ENCODE measurements at regions not wholly inside any gene's neighbourhood (a gene's known extent, or its start where the extent isn't known, plus 50 kb on each side); places are given as distances from the start of the nearest gene placed in this dataset.

DNA sequence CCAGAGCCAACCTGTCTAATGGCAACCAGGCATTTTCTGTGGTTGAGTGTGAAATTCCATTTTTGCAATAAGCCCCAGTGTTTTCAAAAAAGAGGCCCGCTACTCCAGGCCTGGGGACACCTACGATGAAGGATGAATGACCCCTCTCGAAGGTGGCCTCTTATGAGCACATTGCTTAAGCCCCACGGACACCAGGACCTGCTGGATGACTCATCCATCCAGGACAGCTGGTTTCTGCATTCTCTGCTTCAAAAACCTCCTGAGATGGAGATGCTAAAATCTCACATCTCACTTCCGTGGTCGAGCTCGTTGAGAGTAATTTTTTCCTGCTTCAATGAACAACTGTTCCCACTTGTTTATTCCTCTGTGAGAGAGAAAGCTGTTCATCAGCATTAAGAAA is 150.2 kb upstream of the FZD8 start:
- no peaks in the 10 kb centered on the region for H3K4me1 ChIP-seq
- H3K4me3 ChIP-seq, result no peak overlapping the region
- no peak for DNase-seq
- no peaks in the 10 kb centered on the region for H3K27me3 ChIP-seq
- peaks cover 0 to 7% (median 0%) of the 10 kb centered on the region in 3 donors for H3K9me3 ChIP-seq
- H3K36me3 ChIP-seq, result no peaks in the 10 kb centered on the region
- 65 to 73% methylated on average over 7 of the region's 7 CpGs for WGBS, 2 donors
- intact Hi-C loops (cut with DNase I), result no loop called here
- no peak overlapping the region for H3K27ac ChIP-seq
- TF ChIP-seq, protein P1, sequence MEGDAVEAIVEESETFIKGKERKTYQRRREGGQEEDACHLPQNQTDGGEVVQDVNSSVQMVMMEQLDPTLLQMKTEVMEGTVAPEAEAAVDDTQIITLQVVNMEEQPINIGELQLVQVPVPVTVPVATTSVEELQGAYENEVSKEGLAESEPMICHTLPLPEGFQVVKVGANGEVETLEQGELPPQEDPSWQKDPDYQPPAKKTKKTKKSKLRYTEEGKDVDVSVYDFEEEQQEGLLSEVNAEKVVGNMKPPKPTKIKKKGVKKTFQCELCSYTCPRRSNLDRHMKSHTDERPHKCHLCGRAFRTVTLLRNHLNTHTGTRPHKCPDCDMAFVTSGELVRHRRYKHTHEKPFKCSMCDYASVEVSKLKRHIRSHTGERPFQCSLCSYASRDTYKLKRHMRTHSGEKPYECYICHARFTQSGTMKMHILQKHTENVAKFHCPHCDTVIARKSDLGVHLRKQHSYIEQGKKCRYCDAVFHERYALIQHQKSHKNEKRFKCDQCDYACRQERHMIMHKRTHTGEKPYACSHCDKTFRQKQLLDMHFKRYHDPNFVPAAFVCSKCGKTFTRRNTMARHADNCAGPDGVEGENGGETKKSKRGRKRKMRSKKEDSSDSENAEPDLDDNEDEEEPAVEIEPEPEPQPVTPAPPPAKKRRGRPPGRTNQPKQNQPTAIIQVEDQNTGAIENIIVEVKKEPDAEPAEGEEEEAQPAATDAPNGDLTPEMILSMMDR (IDR thresholded peaks at IDR 0.05), result no peak
- TF ChIP-seq POLR2A (IDR thresholded peaks at IDR 0.05), result no peak

DNA sequence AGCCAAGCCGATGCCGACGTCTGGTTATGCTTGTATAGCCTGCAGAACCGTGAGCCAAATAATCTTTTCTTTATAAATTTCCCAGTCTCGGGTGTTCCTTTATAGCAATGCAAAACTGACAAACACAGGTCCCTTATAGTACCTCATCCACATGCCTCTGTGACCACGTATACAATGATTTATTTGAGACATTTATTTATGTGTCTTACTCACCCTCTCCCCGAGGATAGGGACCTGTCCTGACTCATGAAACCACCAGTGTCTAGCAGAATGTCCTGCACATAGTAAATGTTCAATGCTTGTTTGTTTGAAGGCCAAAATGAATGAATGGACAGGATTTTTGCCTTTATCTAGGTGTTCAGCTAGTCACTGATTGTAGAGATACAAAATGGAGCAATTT is 147.9 kb upstream of the FZD8 start:
- Histone ChIP-seq H3K36me3 (no peaks in the 10 kb centered on the region), H3K4me3 (no peak overlapping the region), H3K27me3 (peaks cover 0 to 7% (median 0%) of the 10 kb centered on the region in 4 donors), H3K4me1 (no peaks in the 10 kb centered on the region), H3K9me3 (peaks cover 0 to 23% (median 0%) of the 10 kb centered on the region in 3 donors), H3K27ac (no peak overlapping the region)
- intact Hi-C loops (cut with DNase I), result no loop called here
- DNase-seq, result no peak
- TF ChIP-seq, protein P1 (IDR thresholded peaks at IDR 0.05), result no peak
- no peak for TF ChIP-seq POLR2A (IDR thresholded peaks at IDR 0.05)
- 58 to 65% methylated on average over 7 of the region's 7 CpGs for WGBS, 2 donors

DNA sequence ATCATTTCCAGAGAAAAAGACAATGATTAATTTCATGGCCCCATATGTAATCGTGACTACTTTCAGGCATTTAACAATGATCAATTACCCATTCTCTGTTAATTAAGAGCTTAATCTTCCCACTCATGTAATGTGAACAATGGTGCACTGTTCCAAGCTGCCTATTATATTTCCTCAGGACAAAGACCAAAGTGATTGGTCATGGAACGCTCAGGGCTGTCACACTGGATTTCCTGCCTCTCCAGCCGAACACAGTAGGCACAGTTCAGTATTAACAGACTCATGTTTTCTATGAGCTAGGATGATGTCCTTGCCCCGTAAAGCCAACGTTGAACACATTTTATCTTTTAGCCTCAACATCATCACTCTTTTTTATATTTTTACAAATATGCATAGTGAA is 142.7 kb upstream of the FZD8 start:
- Histone ChIP-seq H3K9me3 (peaks cover 0 to 23% (median 0%) of the 10 kb centered on the region in 3 donors), H3K27ac (no peak overlapping the region), H3K36me3 (no peaks in the 10 kb centered on the region), H3K4me3 (no peak overlapping the region), H3K27me3 (peaks cover 0 to 10% (median 0%) of the 10 kb centered on the region in 4 donors), H3K4me1 (no peaks in the 10 kb centered on the region)
- WGBS, 2 donors, result 57 to 77% methylated on average over 5 of the region's 5 CpGs
- no peak for TF ChIP-seq POLR2A (IDR thresholded peaks at IDR 0.05)
- TF ChIP-seq, protein P1 (IDR thresholded peaks at IDR 0.05), result no peak
- intact Hi-C loops (cut with DNase I), result no loop called here
- DNase-seq, result no peak

DNA sequence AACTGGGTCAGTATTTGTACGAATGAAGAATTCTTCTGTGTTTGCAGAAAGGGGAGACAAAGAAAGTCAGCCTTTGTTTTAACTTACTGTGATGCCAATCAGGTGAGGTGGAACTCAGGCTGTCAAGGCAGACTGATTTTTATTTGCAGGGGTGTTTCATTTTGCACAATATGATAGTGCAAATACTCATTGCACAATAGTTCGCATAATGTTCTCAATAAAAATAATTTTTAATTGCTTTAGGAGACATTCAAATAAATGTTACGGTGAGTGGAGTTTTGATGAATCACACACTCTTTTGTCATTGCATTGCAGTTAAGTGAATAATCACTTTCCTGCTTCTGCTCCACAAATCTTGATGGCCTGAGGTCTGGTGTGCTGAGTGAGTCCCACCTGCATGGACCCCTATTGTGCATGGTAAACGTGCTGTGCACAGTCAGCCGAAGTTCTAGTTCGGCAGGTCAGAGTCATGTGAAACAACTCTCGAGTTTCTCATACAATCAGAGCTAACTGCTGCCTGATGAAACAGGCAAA is 141.3 kb upstream of the FZD8 start:
- H3K4me3 ChIP-seq, result no peak overlapping the region
- 24% methylated on average over 7 of the region's 7 CpGs for WGBS, 2 donors
- H3K4me1 ChIP-seq, result no peaks in the 10 kb centered on the region
- H3K36me3 ChIP-seq, result no peaks in the 10 kb centered on the region
- peaks cover 0 to 23% (median 0%) of the 10 kb centered on the region in 3 donors for H3K9me3 ChIP-seq
- no peak for TF ChIP-seq POLR2A (IDR thresholded peaks at IDR 0.05)
- TF ChIP-seq, protein P1 (IDR thresholded peaks at IDR 0.05), result no peak
- H3K27me3 ChIP-seq, result peaks cover 0 to 10% (median 0%) of the 10 kb centered on the region in 4 donors
- no peak overlapping the region for H3K27ac ChIP-seq
- DNase-seq, result no peak
- intact Hi-C loops (cut with DNase I), result no loop called here

DNA sequence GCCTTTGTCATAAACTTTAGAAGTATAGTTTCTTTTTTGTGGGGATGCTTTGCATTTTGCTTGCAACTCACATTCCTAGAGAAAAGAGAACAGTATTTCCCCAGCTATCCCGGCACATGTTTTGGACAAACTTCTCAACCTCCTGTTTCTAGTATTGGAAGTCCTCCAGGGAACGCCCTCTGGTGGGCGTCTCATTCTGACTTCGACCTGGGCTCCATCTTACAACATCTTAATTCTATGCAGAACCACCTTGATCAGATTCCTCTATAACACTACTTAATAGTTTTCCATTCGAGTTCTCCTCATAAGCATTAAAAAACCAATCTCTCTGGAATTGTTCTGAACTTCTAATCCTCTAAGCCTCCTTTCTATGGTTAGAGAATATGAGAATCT is 139.5 kb upstream of the FZD8 start:
- H3K27me3 ChIP-seq, result peaks cover 0 to 10% (median 0%) of the 10 kb centered on the region in 4 donors
- H3K4me3 ChIP-seq, result no peak overlapping the region
- intact Hi-C loops (cut with DNase I), result no loop called here
- no peaks in the 10 kb centered on the region for H3K36me3 ChIP-seq
- peaks cover 0 to 10% (median 0%) of the 10 kb centered on the region in 3 donors for H3K9me3 ChIP-seq
- DNase-seq, result no peak
- no peak overlapping the region for H3K27ac ChIP-seq
- TF ChIP-seq POLR2A (IDR thresholded peaks at IDR 0.05), result no peak
- TF ChIP-seq, protein P1 (IDR thresholded peaks at IDR 0.05), result no peak
- 53% methylated on average over 5 of the region's 5 CpGs for WGBS, 2 donors
- no peaks in the 10 kb centered on the region for H3K4me1 ChIP-seq
